IMR-90 (cell line): ENCODE measurements at regions not wholly inside any gene's neighbourhood (a gene's known extent, or its start where the extent isn't known, plus 50 kb on each side); places are given as distances from the start of the nearest gene placed in this dataset.

ENCODE experiments used
- ATAC-seq: fragments of 200-7000 bp; cut with Tn5 transposase; 2 replicates; pipeline ENCODE4 v1.9.1; 2020; ENCODE audit warnings: low read depth, mild to moderate bottlenecking, moderate library complexity
- BruUV-seq: library from RNA; stranded (reverse); fragments of 400-500 nt; replicated peaks from 2 replicates; lab custom pipeline; 2021; lab: Mats Ljungman, UMichigan
- CTCF ChIA-PET: fragments of 300-600 bp; formaldehyde crosslinking; extraction: SDS; loops from one replicate; lab custom pipeline; 2021; ENCODE audit warnings: antibody characterized with exemption; lab: Yijun Ruan, JAX
- POLR2A ChIA-PET: fragments of 300-600 bp; sonication (Branson Sonifier 250); formaldehyde crosslinking; loops from one replicate; lab custom pipeline; 2022; ENCODE audit warnings: antibody characterized with exemption; ENCODE audit not compliant: unreplicated experiment; lab: Charles Lee
- DNase-seq: peaks from one replicate; pipeline ENCODE4 v3.0.0; 2013
- H2AFZ ChIP-seq: replicated peaks from 2 replicates; pipeline ENCODE3; 2013; ENCODE audit warnings: low read length, mild to moderate bottlenecking; ENCODE audit not compliant: poor library complexity
- H2AK5ac ChIP-seq: 2 replicates; pipeline ENCODE4 v1.6.1; 2013; ENCODE audit warnings: low read depth, low read length, inconsistent platforms
- H2AK9ac ChIP-seq: replicated peaks from 2 replicates; pipeline ENCODE3; 2013; ENCODE audit warnings: mild to moderate bottlenecking, low read depth, low read length, moderate library complexity; ENCODE audit not compliant: poor library complexity
- H2BK120ac ChIP-seq: 2 replicates; pipeline ENCODE4 v1.6.1; 2013; ENCODE audit warnings: low read depth, low read length, inconsistent platforms
- H2BK15ac ChIP-seq: 3 replicates; pipeline ENCODE4 v1.6.1; 2013; ENCODE audit warnings: low read depth, low read length, inconsistent platforms
- H2BK20ac ChIP-seq: 2 replicates; pipeline ENCODE4 v1.6.1; 2013; ENCODE audit warnings: low read depth, mild to moderate bottlenecking, inconsistent platforms, low read length, moderate library complexity
- H2BK5ac ChIP-seq: 2 replicates; pipeline ENCODE4 v1.6.1; 2013; ENCODE audit warnings: mild to moderate bottlenecking, low read depth, low read length, inconsistent platforms; ENCODE audit not compliant: poor library complexity, severe bottlenecking
- H3K14ac ChIP-seq: replicated peaks from 2 replicates; pipeline ENCODE4 v1.6.1; 2013; ENCODE audit warnings: low read depth, low read length, inconsistent platforms
- H3K18ac ChIP-seq: 2 replicates; pipeline ENCODE4 v1.6.1; 2013; ENCODE audit warnings: low read depth, low read length, control low read depth
- H3K23ac ChIP-seq: 2 replicates; pipeline ENCODE4 v1.6.1; 2013; ENCODE audit warnings: low read depth, low read length, inconsistent platforms
- H3K27ac ChIP-seq: 2 replicates; pipeline ENCODE4 v1.5.1; 2013; ENCODE audit warnings: mild to moderate bottlenecking, control low read depth, low read length; ENCODE audit not compliant: insufficient read depth
- H3K27me3 ChIP-seq: 2 replicates; pipeline ENCODE4 v1.6.1; 2013; ENCODE audit warnings: low read length; ENCODE audit not compliant: control insufficient read depth, insufficient read depth
- H3K36me3 ChIP-seq: 2 replicates; pipeline ENCODE4 v1.6.1; 2013; ENCODE audit warnings: low read length, mixed read lengths; ENCODE audit not compliant: control insufficient read depth, insufficient read depth
- H3K4ac ChIP-seq: 2 replicates; pipeline ENCODE4 v1.6.1; 2013; ENCODE audit warnings: low read depth, low read length, inconsistent platforms
- H3K4me1 ChIP-seq: 2 replicates; pipeline ENCODE4 v1.6.1; 2013; ENCODE audit warnings: low read length, mixed read lengths; ENCODE audit not compliant: control insufficient read depth, insufficient read depth
- H3K4me2 ChIP-seq: 2 replicates; pipeline ENCODE4 v1.6.1; 2013; ENCODE audit warnings: low read depth, mild to moderate bottlenecking, control low read depth, low read length, moderate library complexity
- H3K4me3 ChIP-seq: 2 replicates; pipeline ENCODE4 v1.5.1; 2013; ENCODE audit warnings: low read depth, mild to moderate bottlenecking, control low read depth, low read length, moderate library complexity; ENCODE audit not compliant: insufficient read depth
- H3K56ac ChIP-seq: 2 replicates; pipeline ENCODE4 v1.6.1; 2013; ENCODE audit warnings: low read length, inconsistent platforms; ENCODE audit not compliant: insufficient read depth; ENCODE audit errors: extremely low read depth
- H3K79me1 ChIP-seq, 2 experiments: 2 replicates each; pipeline ENCODE4 v1.6.1; 2013; ENCODE audit warnings: low read length in 2 of 2, inconsistent platforms in 1 of 2, low read depth in 1 of 2
- H3K9ac ChIP-seq: 2 replicates; pipeline ENCODE4 v1.6.1; 2013; ENCODE audit warnings: low read depth, low read length, control low read depth
- H3K9me1 ChIP-seq: 2 replicates; pipeline ENCODE4 v1.6.1; 2013; ENCODE audit warnings: low read length, inconsistent platforms; ENCODE audit not compliant: insufficient read depth
- H3K9me3 ChIP-seq: 2 replicates; pipeline ENCODE4 v1.6.1; 2013; ENCODE audit warnings: low read length; ENCODE audit not compliant: control insufficient read depth, insufficient read depth
- H4K20me1 ChIP-seq: 2 replicates; pipeline ENCODE4 v1.6.1; 2013; ENCODE audit warnings: low read length, inconsistent platforms; ENCODE audit not compliant: insufficient read depth
- H4K5ac ChIP-seq: 2 replicates; pipeline ENCODE4 v1.6.1; 2013; ENCODE audit warnings: mild to moderate bottlenecking, low read depth, low read length, control low read depth
- H4K8ac ChIP-seq, 2 experiments: 2 replicates each; pipeline ENCODE4 v1.6.1; 2013; ENCODE audit warnings: low read depth in 2 of 2, low read length in 2 of 2, control low read depth in 1 of 2, inconsistent platforms in 1 of 2
- H4K91ac ChIP-seq: 2 replicates; pipeline ENCODE4 v1.6.1; 2013; ENCODE audit warnings: low read depth, low read length, inconsistent platforms; ENCODE audit not compliant: insufficient read depth
- CHD1 ChIP-seq: IDR thresholded peaks from 2 replicates; pipeline ENCODE4 v1.6.1; 2012; ENCODE audit warnings: low read depth, low read length, improper control_type of control experiment
- MAFK ChIP-seq: IDR thresholded peaks from 2 replicates; pipeline ENCODE4 v1.6.1; 2012; ENCODE audit warnings: low read depth, low read length, improper control_type of control experiment
- MAZ ChIP-seq: IDR thresholded peaks from 2 replicates; pipeline ENCODE4 v1.6.1; 2012; ENCODE audit warnings: low read depth, mild to moderate bottlenecking, low read length, improper control_type of control experiment, moderate library complexity, borderline replicate concordance
- RCOR1 ChIP-seq: IDR thresholded peaks from 2 replicates; pipeline ENCODE4 v1.6.1; 2012; ENCODE audit warnings: mild to moderate bottlenecking, low read length, improper control_type of control experiment; ENCODE audit not compliant: insufficient replicate concordance
- RFX5 ChIP-seq: IDR thresholded peaks from 2 replicates; pipeline ENCODE4 v1.8.0; 2012; ENCODE audit warnings: low read depth, mild to moderate bottlenecking, low read length, moderate library complexity
- USF2 ChIP-seq: fragments of 150-350 bp; IDR thresholded peaks from 2 replicates; pipeline ENCODE4 v1.6.1; 2017; ENCODE audit warnings: mild to moderate bottlenecking, antibody characterized with exemption, low read length, low read depth
- WGBS, 2 experiments: methylation state at CpG; one replicate each; pipeline versions ENCODE4 v1.1.5 to v1.1.7; 2013; ENCODE audit warnings: missing lambda C conversion rate in 2 of 2; ENCODE audit not compliant: insufficient read length in 1 of 2; ENCODE audit errors: extremely low coverage in 2 of 2; 5-methylcytosine and 5-hydroxymethylcytosine counted together
- dilution Hi-C: fragments of 300-500 bp; cut with HindIII; formaldehyde crosslinking; loops from one replicate; pipeline ENCODE4 v1.14.3; 2018; ENCODE audit warnings: low sequenced_read_pairs; ENCODE audit not compliant: unreplicated experiment
- in situ Hi-C: fragments of 300-500 bp; cut with MboI; formaldehyde crosslinking; loops from 3 replicates; pipeline ENCODE4 v1.14.3; 2019; ENCODE audit warnings: low sequenced_read_pairs, inconsistent platforms, mixed read lengths
- intact Hi-C: fragments of 100-400 bp; cut with micrococcal nuclease; formaldehyde crosslinking; loops from 2 replicates; pipeline ENCODE4 v1.10.0; 2022
- TF ChIP-seq, protein P1 (sequence below): conservative IDR thresholded peaks from 2 replicates; pipeline ENCODE4 v1.5.1; 2012; ENCODE audit warnings: mild to moderate bottlenecking, low read depth, low read length, improper control_type of control experiment

DNA sequence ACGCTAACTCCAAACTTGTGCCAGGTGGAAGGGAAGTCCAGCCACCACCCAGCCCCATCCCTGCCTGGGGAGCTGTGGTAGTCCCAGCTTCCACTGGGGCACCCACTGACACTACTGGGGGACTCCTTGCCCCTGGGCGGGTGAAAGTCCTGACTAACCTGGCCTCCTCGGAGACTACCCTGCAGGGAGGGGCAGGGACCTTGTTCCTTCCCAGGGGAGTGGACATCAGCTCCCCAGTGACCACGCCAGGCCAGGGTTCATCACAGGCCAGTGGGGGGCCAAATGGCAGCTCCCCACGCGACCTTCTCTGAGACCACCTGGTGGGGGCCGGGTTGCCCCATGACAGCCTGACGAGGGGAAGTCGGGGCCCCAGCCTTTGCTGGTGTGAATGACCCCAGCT is 420.0 kb upstream of the SALL3 start:
- DNase-seq: no peak
- no peak overlapping the region for H2AFZ ChIP-seq

More for the DNA sequence above, 420.0 kb upstream of the SALL3 start:
- H2BK120ac ChIP-seq: no peak overlapping the region
- no peak overlapping the region for H3K27ac ChIP-seq
- BruUV-seq: no TSS peak
- no peak overlapping the region for H3K56ac ChIP-seq
- H3K4ac ChIP-seq: no peak overlapping the region
- ATAC-seq: no peak
- 53% methylated on average over 3 of the region's 9 CpGs; no CpG with 5 or more reads in 1 of the 2 experiments for WGBS, 2 experiments
- no peak overlapping the region for H3K4me3 ChIP-seq
- intact Hi-C loops (no loop called here), dilution Hi-C loops (no loop called here), in situ Hi-C loops (no loop called here)
- H3K18ac ChIP-seq: no peak overlapping the region
- no peak overlapping the region for H3K9ac ChIP-seq
- H4K20me1 ChIP-seq: no peaks in the 10 kb centered on the region
- no peak overlapping the region for H2BK5ac ChIP-seq
- no peak overlapping the region for H4K5ac ChIP-seq
- no peaks in the 10 kb centered on the region for H3K4me1 ChIP-seq
- no peaks in the 10 kb centered on the region for H3K27me3 ChIP-seq
- no peak overlapping the region for H3K14ac ChIP-seq
- H3K23ac ChIP-seq: no peak overlapping the region
- no peak overlapping the region for H4K8ac ChIP-seq
- H3K9me3 ChIP-seq: peaks cover 55% of the 10 kb centered on the region
- no peak overlapping the region for H2BK20ac ChIP-seq
- no peaks in the 10 kb centered on the region for H3K36me3 ChIP-seq
- H2BK15ac ChIP-seq: no peak overlapping the region
- CTCF ChIA-PET: no interaction called here
- no peak overlapping the region for H2AK5ac ChIP-seq
- H4K91ac ChIP-seq: no peak overlapping the region
- no peak overlapping the region for H3K4me2 ChIP-seq
- POLR2A ChIA-PET: no interaction called here
- TF ChIP-seq, protein P1, sequence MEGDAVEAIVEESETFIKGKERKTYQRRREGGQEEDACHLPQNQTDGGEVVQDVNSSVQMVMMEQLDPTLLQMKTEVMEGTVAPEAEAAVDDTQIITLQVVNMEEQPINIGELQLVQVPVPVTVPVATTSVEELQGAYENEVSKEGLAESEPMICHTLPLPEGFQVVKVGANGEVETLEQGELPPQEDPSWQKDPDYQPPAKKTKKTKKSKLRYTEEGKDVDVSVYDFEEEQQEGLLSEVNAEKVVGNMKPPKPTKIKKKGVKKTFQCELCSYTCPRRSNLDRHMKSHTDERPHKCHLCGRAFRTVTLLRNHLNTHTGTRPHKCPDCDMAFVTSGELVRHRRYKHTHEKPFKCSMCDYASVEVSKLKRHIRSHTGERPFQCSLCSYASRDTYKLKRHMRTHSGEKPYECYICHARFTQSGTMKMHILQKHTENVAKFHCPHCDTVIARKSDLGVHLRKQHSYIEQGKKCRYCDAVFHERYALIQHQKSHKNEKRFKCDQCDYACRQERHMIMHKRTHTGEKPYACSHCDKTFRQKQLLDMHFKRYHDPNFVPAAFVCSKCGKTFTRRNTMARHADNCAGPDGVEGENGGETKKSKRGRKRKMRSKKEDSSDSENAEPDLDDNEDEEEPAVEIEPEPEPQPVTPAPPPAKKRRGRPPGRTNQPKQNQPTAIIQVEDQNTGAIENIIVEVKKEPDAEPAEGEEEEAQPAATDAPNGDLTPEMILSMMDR: no peak
- no peak for TF ChIP-seq USF2
- no peak for TF ChIP-seq MAFK
- TF ChIP-seq RFX5: no peak
- TF ChIP-seq RCOR1: no peak
- no peak for TF ChIP-seq MAZ
- TF ChIP-seq CHD1: no peak
- no peak overlapping the region for H2AK9ac ChIP-seq
- H3K79me1 ChIP-seq: no peaks in the 10 kb centered on the region
- H3K9me1 ChIP-seq: no peaks in the 10 kb centered on the region
